Panc1 (cell line): ENCODE measurements at regions not wholly inside any gene's neighbourhood (a gene's known extent, or its start where the extent isn't known, plus 50 kb on each side); places are given as distances from the start of the nearest gene placed in this dataset.

ENCODE experiments used
- ATAC-seq: fragments of 200-7000 bp; cut with Tn5 transposase; 2 replicates; pipeline ENCODE4 v1.9.1; 2020; ENCODE audit warnings: mild to moderate bottlenecking, moderate library complexity
- BruUV-seq: library from RNA; stranded (reverse); fragments of 400-500 nt; replicated peaks from 2 replicates; lab custom pipeline; 2021; lab: Mats Ljungman, UMichigan
- CTCF ChIA-PET: fragments of 300-600 bp; sonication (Branson Sonifier 250); formaldehyde crosslinking; loops from one replicate; lab custom pipeline; 2022; ENCODE audit warnings: antibody characterized with exemption; lab: Charles Lee
- POLR2A ChIA-PET: fragments of 300-600 bp; sonication (Branson Sonifier 250); formaldehyde crosslinking; loops from one replicate; lab custom pipeline; 2022; ENCODE audit warnings: antibody characterized with exemption; lab: Charles Lee
- DNase-seq: peaks from one replicate; pipeline ENCODE4 v3.0.0-alpha.2; 2010; ENCODE audit warnings: low read depth, low spot score
- H3K27ac ChIP-seq: 2 replicates; pipeline ENCODE4 v1.5.1; 2011; ENCODE audit warnings: mild to moderate bottlenecking, low read length, inconsistent platforms
- H3K27me3 ChIP-seq: fragments of 200-500 bp; sonication (Bioruptor generic); 2 replicates; pipeline ENCODE4 v1.6.0; 2014; ENCODE audit warnings: low read length, inconsistent platforms; ENCODE audit not compliant: control insufficient read depth, insufficient read depth
- H3K36me3 ChIP-seq: fragments of 200-500 bp; sonication (Bioruptor generic); 2 replicates; pipeline ENCODE4 v1.5.1; 2014; ENCODE audit warnings: inconsistent platforms, mild to moderate bottlenecking, low read length, moderate library complexity; ENCODE audit not compliant: control insufficient read depth, insufficient read depth
- H3K4me1 ChIP-seq: 2 replicates; pipeline ENCODE4 v1.5.1; 2011; ENCODE audit warnings: inconsistent platforms, mild to moderate bottlenecking, low read length, moderate library complexity; ENCODE audit not compliant: control insufficient read depth, insufficient read depth
- H3K4me3 ChIP-seq, 2 experiments: 2 replicates each; pipeline ENCODE4 v1.5.1; 2011 to 2012; ENCODE audit warnings: low read depth in 2 of 2, low read length in 2 of 2, mild to moderate bottlenecking in 2 of 2, inconsistent platforms in 1 of 2, moderate library complexity in 1 of 2
- H3K9me3 ChIP-seq: fragments of 200-500 bp; sonication (Bioruptor generic); 2 replicates; pipeline ENCODE4 v1.5.1; 2014; ENCODE audit warnings: low read depth, mild to moderate bottlenecking, inconsistent platforms, low read length, moderate library complexity; ENCODE audit not compliant: control insufficient read depth, insufficient read depth
- POLR2AphosphoS5 ChIP-seq: IDR thresholded peaks from 2 replicates; pipeline ENCODE4 v1.6.1; 2012; ENCODE audit warnings: mild to moderate bottlenecking, low read depth, low read length, moderate library complexity
- SIN3A ChIP-seq: IDR thresholded peaks from 2 replicates; pipeline ENCODE4 v1.6.1; 2012; ENCODE audit warnings: low read depth, mild to moderate bottlenecking, low read length, moderate library complexity, borderline replicate concordance; ENCODE audit not compliant: insufficient read depth
- TCF7L2 ChIP-seq: IDR thresholded peaks from 2 replicates; pipeline ENCODE4 v1.6.1; 2011; ENCODE audit warnings: mild to moderate bottlenecking, low read depth, low read length, inconsistent platforms
- in situ Hi-C: cut with HindIII; loops from 2 replicates; pipeline ENCODE4 v1.10.0; 2016; ENCODE audit warnings: low sequenced_read_pairs, low pct_unique_long_range_greater_than_20kb
- intact Hi-C: fragments of 100-400 bp; cut with micrococcal nuclease; formaldehyde crosslinking; loops from one replicate; pipeline ENCODE4 v1.10.0; 2022; ENCODE audit not compliant: unreplicated experiment
- TF ChIP-seq, protein P1 (sequence below): fragments of 450-650 bp; IDR thresholded peaks from 2 replicates; pipeline ENCODE4 v1.5.1; 2017; ENCODE audit warnings: mild to moderate bottlenecking
- TF ChIP-seq, protein P2 (sequence below), 2 experiments: IDR thresholded peaks; 2 replicates each; pipeline ENCODE4 v1.6.1; 2011 to 2012; ENCODE audit warnings: low read depth in 2 of 2, control low read depth in 1 of 2, low read length in 1 of 2, mild to moderate bottlenecking in 1 of 2, moderate library complexity in 1 of 2; ENCODE audit not compliant: insufficient read depth in 1 of 2

DNA sequence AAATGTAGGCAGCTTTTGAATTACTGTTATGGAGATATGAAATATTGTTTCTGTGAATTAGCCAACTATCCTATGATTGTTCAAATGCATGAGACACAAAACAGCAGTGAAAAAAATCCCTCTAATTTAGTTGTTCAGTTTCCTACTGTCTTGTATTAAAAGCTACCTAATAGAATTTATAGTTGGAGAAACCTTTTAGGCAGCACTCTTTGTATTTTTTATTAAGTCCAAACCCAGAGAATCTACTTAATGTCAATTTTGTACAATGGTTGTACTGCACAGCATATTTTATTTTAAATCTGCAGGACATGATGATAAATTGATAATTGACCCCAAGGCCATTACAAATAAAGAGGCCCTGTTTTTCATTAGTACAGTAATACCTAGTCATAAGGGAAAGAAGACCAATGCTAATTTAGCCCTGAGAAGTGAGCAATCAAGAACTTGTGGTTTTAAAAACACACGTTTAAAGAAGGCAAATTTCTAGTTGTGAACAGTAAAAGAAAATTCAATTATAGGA is 607.5 kb downstream of the ISL1 start:
- intact Hi-C loops (no loop called here), in situ Hi-C loops (no loop called here)
- Histone ChIP-seq H3K27me3 (no peaks in the 10 kb centered on the region), H3K36me3 (no peaks in the 10 kb centered on the region), H3K9me3 (no peaks in the 10 kb centered on the region), H3K4me1 (no peaks in the 10 kb centered on the region), H3K27ac (no peak overlapping the region), H3K4me3 (no peak overlapping the region)
- TF ChIP-seq SIN3A, result no peak
- TF ChIP-seq, protein P1, sequence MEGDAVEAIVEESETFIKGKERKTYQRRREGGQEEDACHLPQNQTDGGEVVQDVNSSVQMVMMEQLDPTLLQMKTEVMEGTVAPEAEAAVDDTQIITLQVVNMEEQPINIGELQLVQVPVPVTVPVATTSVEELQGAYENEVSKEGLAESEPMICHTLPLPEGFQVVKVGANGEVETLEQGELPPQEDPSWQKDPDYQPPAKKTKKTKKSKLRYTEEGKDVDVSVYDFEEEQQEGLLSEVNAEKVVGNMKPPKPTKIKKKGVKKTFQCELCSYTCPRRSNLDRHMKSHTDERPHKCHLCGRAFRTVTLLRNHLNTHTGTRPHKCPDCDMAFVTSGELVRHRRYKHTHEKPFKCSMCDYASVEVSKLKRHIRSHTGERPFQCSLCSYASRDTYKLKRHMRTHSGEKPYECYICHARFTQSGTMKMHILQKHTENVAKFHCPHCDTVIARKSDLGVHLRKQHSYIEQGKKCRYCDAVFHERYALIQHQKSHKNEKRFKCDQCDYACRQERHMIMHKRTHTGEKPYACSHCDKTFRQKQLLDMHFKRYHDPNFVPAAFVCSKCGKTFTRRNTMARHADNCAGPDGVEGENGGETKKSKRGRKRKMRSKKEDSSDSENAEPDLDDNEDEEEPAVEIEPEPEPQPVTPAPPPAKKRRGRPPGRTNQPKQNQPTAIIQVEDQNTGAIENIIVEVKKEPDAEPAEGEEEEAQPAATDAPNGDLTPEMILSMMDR, result no peak
- CTCF ChIA-PET, result no interaction called here
- no TSS peak for BruUV-seq
- POLR2A ChIA-PET, result no interaction called here
- no peak for ATAC-seq
- no peak for DNase-seq

DNA sequence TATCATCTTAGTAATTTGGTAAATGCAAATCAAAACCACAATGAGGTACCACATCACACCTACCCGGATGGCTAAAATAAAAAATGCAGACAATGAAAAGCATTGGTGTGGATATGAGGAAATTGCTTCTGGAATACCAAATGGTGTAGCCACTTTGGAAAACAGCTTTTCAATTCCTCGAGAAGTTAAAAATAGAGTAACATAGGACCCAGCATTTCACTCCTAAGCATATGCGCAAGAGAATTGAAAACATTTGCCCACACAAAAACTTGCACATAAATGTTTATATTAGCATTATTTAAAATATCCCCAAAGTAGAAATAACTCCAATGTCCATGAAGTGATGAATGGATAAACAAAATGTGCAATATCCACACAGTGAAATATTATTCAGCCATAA is 608.7 kb downstream of the ISL1 start:
- ATAC-seq (no peak), DNase-seq (no peak)
- H3K27ac ChIP-seq, result no peak overlapping the region
- no peaks in the 10 kb centered on the region for H3K4me1 ChIP-seq
- in situ Hi-C loops, result no loop called here
- H3K4me3 ChIP-seq, result no peak overlapping the region
- H3K27me3 ChIP-seq, result no peaks in the 10 kb centered on the region
- TF ChIP-seq TCF7L2 (no peak), POLR2AphosphoS5 (no peak), SIN3A (no peak)
- TF ChIP-seq, protein P2, sequence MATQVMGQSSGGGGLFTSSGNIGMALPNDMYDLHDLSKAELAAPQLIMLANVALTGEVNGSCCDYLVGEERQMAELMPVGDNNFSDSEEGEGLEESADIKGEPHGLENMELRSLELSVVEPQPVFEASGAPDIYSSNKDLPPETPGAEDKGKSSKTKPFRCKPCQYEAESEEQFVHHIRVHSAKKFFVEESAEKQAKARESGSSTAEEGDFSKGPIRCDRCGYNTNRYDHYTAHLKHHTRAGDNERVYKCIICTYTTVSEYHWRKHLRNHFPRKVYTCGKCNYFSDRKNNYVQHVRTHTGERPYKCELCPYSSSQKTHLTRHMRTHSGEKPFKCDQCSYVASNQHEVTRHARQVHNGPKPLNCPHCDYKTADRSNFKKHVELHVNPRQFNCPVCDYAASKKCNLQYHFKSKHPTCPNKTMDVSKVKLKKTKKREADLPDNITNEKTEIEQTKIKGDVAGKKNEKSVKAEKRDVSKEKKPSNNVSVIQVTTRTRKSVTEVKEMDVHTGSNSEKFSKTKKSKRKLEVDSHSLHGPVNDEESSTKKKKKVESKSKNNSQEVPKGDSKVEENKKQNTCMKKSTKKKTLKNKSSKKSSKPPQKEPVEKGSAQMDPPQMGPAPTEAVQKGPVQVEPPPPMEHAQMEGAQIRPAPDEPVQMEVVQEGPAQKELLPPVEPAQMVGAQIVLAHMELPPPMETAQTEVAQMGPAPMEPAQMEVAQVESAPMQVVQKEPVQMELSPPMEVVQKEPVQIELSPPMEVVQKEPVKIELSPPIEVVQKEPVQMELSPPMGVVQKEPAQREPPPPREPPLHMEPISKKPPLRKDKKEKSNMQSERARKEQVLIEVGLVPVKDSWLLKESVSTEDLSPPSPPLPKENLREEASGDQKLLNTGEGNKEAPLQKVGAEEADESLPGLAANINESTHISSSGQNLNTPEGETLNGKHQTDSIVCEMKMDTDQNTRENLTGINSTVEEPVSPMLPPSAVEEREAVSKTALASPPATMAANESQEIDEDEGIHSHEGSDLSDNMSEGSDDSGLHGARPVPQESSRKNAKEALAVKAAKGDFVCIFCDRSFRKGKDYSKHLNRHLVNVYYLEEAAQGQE (IDR thresholded peaks at IDR 0.05; ENCODE audit: insufficient read depth in 1 of 2, low read depth in 2 of 2, low read length in 1 of 2), result no peak
- TF ChIP-seq, protein P1, result no peak
- CTCF ChIA-PET, result no interaction called here
- POLR2A ChIA-PET, result no interaction called here
- BruUV-seq, result no TSS peak
- intact Hi-C loops, result no loop called here
- no peaks in the 10 kb centered on the region for H3K36me3 ChIP-seq
- no peaks in the 10 kb centered on the region for H3K9me3 ChIP-seq
